HG03060 (cell line): ENCODE measurements at regions not wholly inside any gene's neighbourhood (a gene's known extent, or its start where the extent isn't known, plus 50 kb on each side); places are given as distances from the start of the nearest gene placed in this dataset.
"Not testable (repeated sequence)": the region's sequence is repeated elsewhere in the genome, so short reads cannot be mapped to it uniquely, and the experiment has no call there.

Experiments used
- ATAC-seq: cut with Tn5 transposase; IDR thresholded peaks from one replicate; pipeline ENCODE4 v1.9.1; 2021; ENCODE audit warnings: low read depth, moderate number of reproducible peaks; ENCODE audit not compliant: unreplicated experiment

DNA sequence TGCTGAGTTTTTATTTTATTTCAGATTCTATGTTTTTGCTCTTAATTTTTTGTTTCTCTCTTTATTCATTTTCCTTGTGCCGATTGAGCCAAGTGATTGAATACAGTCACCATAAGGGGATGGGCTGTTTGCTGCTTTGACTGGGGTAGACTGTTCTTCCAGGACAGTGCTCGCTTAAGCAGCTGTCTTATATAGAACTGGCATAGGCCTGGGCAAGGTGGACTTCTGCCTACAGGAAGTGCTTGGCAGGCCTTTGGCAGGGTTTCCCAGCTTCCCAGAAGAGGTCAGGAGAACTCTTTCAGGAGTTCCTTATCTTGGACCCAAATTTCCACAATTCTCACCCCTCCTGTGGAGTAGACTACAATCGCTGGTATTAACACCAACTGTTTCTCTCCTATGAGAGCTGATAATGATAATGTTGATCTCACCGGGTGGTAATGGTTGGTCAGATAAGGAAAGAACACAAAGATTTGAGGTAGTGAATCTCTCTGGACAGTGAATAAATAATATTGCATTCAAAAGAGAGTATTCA is 207.5 kb upstream of the ST6GAL2 start:
- no peak for ATAC-seq

DNA sequence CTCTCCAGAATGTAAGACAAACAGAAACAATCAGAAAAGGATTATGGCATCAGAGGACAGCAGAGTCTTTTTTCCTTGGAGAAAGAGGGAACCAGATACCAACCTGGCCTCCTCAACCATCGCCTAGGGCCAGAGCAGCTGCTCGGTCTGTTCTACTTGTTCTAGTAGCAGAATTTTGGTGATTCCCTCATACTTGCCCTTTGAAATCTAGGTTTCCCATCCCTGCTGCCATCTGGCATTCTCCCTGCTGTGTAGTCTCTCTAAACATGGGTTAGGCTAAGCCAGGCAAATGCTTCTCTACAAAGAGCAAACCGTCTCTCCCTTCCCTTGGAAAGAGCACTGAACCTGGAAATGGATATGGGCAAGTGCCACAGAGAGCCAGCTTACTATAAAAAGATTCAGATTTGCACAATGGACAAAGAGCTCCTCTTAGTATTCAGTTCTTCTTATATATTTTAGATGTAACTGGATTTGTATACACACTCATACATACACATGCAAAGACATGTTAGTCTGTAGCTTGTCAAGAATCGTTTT is 208.6 kb upstream of the ST6GAL2 start:
- no peak for ATAC-seq

DNA sequence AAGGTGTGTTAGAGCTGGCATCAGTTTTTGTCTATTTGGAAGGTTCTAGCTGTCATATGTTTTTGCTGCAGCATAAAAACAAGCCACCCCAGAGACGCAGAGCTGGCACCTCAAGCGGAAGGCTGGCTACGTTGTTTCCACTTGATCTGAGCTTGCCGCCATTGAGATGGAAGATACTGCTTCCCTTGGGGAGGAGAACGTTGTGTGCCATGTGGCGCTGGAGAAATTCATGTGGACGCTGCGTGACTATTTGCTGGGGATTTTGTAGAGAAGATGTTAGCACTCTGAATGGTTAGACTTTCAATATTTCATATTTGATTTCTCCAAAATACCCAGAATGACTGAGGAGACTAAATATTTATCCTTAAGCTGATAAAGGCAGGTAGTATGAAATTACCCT is 216.2 kb upstream of the ST6GAL2 start:
- ATAC-seq: no peak

DNA sequence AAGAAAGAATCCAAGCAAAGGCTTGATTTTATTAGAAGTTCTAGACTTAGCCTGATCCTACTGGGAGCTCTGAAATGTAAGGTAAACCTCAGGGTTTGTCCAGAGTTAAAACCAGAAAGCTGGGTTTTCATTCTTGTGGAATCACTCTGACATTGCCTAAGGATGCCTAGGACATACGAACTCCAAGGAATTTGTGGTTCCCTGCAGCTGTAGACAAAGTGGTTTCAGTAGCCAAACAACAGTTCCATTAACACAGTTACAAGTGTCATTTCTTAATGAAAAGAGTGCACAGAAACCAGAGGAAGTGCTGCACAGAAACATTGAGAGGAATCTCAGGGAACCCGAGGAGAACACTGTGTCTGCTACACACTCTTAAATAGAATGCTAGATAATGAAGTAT is 221.4 kb upstream of the ST6GAL2 start:
- ATAC-seq: no peak

DNA sequence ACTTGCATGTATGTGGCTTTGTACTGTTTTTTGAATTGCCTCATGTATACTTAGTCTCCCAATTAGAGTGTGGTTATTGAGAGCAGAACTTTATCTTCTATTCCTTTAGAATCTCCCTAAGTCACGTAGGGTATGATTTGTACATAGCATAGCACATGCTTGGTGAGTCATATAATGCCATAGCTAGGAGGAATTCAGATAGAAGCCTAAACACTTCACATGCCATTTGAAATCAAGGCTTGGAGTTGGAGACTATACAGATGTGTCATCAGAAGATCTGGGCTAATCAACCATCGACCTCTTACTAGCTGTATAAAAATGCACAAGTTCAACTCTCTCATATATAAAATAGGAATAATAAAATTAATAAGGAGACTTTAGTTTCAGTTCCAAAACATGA is 222.6 kb upstream of the ST6GAL2 start:
- ATAC-seq: no peak

DNA sequence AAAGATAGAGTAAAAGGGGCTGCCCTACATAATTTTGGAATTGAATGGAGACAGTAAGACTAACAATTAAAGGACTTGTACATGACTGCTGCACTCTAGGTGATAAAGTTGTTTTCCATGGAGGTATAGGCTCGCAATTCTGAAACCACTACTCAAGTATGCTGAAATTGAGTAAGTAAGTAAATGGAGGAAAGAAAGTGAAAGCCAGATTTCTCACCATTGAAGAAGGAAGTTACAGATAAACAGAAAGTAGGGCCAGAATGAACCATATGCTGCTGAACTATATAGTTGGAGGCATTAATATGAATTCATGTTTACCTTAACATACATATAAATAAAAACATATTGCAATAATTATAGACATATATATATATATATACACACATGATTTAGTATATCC is 225.7 kb upstream of the ST6GAL2 start:
- ATAC-seq: no peak

DNA sequence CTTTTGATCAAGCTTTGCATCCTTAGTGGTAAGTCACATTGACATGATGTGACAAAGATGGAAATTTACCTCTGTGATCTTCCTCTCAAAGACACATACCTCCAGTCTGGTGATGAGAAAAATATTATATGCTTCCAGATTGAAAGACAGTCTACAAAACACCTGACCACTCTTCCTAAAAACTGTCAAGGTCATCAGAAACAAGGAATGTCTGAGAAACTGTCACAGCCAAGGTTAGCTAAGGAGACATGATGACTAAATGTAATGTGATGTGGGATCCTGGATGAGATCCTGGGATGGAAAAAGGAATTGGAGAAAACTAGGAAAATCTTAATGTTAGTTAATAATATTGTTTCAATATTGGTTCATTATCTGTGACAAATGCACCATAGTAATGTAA is 226.6 kb upstream of the ST6GAL2 start:
- ATAC-seq: no peak

DNA sequence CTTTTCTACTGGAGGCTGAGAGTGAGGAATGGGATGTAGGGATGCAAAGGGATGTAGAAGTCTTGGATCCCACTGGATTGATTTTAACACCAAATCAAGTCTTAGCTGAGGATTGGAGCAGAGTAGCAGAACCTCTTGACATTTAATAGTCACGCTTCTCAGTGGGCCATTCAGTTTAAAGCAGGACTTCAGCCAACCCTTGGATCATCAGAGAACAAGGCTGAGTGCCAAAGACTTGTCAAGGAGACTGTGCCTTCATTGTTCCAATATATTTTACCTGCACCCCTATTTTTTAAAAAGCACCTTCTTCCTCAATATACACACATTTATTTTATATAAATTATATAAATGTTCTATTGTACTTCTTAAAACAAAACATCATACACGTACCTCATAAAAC is 242.4 kb upstream of the ST6GAL2 start:
- no peak for ATAC-seq

DNA sequence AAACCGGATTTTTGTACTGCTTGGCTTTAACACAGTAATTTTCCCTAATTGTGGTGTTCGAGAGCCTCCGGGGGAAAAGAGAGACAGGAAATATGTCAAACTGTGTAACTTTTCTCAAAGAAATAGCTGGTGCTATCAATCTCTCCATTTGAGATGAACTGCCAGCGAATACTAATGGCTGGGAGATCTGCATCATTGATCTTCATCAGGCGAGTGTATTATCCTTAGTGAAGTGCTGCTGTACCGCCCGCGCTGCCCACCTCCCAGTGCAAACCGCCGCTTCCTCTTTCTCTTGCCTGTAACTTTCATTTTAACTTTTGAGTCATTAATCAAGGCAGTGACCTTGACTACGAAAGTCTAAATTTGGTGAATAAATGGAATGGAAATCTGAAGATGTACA is 246.1 kb upstream of the ST6GAL2 start:
- peak; percentile 77 for ATAC-seq

DNA sequence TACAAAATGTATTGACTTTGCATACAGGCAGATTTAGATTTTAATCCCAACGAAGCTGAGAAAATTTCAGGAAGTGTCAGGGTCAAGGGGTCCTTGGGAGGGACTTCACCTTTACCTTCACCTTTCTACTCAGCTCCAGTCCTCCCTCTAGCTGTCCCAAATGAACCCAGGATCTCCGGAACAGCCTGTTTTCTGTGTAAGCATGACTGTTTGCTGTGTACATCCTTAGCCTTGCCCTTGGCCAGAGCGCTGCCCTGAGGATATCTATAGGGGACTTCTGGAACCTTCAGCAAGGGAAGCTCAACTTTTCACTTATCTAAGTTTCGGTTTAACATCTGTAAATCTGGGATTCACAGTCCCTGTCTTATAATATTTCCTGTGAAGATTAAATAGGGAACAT is 246.8 kb upstream of the ST6GAL2 start:
- no peak for ATAC-seq

DNA sequence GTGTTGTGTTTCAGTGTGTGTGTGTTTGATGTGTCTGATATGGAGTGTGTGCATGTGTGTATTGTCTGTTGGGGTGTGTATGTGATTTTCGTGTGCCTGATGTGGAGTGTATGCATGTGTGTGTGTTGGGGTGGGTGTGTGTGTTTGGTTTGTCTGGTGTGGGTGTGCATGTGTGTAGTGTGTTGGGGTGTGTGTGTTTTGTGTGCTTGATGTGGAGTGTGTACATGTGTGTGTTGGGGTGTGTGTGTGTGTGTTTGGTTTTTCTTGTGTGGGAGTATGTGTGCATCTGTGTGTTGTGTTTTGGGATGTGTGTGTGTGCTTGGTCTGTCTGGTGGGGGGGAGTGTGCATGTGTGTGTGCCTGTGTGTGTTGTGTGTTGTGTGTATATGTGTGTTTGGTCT is 247.4 kb upstream of the ST6GAL2 start:
- ATAC-seq: no peak

DNA sequence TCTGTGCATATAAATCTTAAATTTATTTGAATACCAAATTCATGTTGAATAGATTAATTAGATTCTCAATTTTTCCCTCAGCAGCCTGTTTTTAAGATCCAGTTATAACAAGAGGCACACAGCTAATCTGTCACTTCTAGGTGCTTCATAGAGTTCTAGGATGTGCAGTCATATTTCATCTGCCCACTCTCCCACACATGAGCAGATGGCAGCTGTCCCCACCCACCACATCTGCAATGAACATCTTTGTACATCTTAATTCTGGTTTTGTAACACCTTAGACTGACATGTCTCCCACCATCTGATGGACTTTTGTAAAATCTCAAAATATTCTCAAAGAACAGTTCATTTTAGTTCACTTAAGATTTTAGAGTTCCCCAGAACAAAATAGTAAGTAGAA is 250.8 kb upstream of the ST6GAL2 start:
- ATAC-seq: no peak

DNA sequence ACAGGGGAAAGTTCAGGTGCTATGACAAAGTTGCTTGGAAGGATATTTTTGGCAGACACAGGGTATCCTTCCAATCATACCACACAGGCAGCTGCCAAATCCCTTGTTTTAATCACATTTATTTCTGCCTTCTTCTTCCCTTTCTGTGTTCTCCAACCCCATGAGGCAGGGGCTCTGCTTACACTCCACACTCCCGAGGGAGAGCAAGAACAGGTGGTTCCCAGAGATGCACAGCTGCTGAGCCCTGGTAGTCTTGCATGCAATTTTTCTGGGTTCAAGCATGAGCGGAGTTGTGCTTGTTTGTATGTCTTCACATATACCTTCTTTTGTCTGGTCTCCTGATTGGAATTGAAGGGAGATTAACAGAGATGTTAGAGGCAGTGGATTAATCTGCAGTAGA is 251.7 kb upstream of the ST6GAL2 start:
- no peak for ATAC-seq

DNA sequence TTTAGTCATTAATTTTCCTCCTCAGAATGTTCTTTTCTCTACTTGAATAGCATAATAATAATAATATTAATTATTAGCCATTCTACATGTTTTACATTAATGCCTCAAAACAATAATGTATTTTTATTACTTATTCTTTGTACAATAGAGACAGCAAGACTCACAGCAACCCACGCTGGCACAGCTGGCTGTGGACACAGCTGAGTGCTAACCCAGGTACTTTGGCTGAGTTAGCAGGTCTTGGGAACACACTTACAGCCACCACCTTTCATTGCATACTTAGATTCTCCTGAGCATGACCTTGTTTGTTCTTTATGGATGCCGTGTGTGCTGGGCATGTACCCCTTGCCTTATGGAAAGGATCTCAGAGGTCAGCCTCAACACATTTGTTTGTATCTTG is 260.2 kb upstream of the ST6GAL2 start:
- no peak for ATAC-seq

DNA sequence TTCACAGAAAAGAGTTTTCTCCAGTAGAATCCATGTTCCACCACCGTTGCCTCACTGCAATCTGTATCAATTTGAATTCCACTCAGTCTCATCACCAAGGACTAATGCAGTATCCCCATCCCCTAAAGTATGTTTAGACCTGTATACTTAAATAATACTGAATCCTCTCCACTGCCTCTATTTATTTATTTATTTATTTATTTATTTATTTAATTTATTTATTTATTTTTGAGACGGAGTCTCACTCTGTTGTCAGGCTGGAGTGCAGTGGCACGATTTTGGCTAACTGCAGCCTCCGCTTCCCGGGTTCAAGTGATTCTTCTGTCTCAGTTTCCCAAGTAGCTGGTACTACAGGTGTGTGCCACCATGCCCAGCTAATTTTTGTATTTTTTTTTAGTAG is 260.7 kb upstream of the ST6GAL2 start:
- ATAC-seq: not testable (repeated sequence)

DNA sequence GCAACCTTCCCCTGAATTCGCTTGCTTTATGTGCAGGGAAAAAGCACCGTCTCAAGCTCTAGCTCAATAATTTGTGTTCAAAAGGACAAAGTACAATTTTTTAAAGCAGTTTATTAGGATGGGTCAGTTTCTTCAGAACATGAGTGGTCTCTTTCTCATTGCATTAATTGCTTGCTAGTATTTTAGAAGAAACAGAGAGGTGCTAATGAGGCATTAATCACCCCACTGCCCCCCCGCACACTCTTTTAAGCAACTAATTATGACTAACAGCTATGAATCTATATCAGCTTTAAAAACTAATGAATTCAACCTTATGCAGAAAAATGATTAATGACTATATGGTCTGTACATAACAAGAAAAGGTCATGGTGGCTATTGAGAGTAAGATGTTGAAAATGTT is 262.1 kb upstream of the ST6GAL2 start:
- no peak for ATAC-seq

DNA sequence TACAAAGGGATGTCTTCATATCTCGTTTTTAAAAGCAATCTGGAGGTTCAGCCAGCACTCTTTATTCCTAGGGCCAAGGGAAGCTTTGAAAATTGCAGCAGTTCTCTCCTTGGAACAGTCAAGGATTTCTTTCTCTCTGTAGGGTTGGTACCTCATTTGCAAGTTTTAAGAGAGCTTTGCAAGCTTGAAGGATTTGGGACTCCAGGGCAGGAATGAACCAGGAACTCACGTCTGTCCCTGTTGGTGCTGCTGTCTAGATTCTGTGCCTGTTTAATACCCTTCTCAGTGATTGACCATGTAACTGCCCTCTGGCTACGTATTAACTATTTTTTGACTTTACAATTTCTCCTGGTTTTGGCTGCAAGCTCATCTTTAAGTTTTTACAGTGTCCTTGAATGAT is 262.5 kb upstream of the ST6GAL2 start:
- no peak for ATAC-seq

DNA sequence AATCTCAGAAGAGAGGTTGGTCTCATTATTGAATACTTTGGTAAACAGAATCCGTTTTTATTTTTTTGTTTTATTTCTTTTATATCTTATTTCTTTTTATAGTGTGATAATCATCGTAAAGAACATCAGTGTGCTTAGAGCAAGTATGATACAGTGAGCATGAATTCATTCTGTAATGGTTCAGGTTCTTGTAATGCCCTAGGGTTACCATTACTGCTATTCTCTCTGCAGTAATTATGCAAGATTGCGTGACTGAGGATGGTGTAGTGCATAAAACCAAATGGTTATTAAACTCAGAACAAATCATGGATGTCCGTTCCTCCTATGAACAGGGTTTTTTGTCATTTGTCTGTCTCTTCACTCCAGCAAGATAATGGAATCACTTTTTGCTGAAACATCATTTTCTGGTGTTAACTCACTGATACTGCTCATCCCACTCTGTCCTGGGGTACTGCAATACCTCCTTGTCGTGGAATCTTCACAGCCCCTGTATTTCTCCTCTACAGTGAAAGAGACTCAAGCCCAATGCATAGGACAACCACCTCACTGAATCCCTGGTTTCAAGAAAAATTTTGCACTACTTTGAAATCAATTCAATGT is 274.8 kb upstream of the ST6GAL2 start:
- no peak for ATAC-seq

DNA sequence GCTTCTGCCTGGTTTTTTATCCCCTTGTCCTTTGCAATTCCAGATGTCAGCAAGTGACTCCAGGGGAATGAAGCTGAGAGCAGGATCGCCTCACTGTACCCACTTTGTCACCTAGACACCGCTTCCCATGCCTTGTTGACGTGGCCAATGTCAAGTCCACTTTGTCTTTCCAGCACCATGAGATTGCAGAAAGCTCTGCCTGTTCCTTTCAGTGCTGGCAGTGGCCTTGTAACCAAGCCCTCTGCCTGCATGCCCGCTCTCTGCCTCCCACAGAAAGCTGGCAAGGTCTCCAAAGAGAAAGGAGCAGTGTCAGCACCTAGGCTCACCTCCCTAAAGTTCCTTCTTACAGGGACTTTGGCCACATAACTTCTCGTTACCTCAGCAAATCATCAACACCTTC is 282.2 kb upstream of the ST6GAL2 start:
- ATAC-seq: no peak

DNA sequence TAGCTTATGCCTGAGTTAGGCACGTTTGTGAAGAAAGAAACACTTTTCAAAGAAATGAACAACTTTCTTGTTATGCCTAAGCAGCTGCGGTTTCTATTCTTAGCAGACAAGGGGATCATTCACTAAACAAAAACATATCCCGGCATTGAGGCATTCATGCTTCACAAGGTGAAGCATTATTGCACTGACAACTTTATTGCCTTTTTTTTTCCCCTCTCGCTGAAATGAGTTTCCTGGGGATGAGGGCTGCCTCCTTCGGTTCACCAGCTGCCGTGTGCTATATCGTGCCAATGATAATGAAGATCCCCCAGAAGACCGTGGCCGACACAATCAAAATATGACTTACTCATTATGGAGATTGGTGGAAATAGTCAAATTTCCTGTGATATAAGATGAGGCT is 288.2 kb upstream of the ST6GAL2 start:
- ATAC-seq: no peak

DNA sequence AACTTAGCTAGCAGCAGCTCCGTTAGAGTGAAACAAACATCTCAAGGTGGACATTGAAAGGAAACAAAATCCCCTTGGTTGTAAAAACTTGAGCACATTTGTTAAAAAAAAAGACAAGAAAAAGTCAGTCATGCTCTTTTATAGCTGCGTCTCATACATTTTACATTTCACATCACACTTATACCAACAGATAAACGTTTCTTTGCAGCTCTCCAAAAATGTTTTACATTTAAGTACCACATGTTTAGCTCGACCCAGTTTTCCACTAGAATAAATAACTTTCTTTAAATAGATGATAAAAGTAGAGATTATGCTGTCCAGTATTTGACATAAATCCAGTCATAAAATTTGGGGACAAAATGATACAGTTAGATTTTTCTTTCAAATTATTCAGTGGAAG is 297.0 kb upstream of the ST6GAL2 start:
- ATAC-seq: no peak

DNA sequence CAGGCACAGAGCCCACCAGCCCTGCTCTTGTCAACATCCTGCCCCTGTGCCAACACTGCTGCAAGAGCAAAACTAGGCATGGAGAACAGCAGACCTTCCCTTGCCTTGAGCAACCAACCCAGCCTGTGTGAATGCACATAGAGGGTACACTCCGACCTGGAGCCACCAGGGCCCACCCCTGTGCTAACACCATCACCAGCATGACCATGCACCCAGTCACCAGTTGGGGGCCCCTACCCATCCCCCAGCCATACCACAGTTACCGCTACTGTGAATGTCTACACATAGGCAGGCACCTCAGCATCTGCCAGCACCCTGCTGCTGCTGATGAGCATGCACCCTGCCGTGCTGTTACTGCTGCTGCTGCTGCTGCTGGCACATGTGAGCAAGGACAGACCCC is 301.9 kb upstream of the ST6GAL2 start:
- ATAC-seq: no peak

DNA sequence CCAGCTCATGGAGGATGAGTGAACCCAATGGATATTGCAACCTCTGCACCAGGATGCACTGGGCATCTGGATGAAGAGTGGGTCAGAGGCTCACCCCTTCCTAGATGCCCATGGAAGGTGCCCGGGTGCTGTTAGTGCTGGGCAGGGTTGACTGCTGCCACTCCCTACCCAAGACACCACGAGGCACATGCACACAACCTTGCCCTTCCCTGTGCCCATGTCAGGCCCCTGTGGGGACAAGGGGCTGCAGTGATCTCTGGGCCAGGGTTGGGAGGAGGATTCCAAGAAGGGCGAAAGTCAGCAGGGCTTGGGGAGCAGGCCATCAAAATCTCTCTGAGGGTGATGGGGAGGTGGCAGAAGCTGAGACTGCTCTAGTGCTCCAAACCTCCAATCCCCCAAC is 309.7 kb upstream of the ST6GAL2 start:
- no peak for ATAC-seq
